Posterior vena cava (tissue), 2 donors: ENCODE measurements at regions not wholly inside any gene's neighbourhood (a gene's known extent, or its start where the extent isn't known, plus 50 kb on each side); places are given as distances from the start of the nearest gene placed in this dataset.

Source experiments
- DNase-seq: peaks from one replicate; pipeline ENCODE4 v3.0.0-alpha.2; 2020; ENCODE audit warnings: low spot score
- intact Hi-C, 2 donors: fragments of 100-400 bp; cut with DNase I; formaldehyde crosslinking; loops; one replicate each; pipeline versions ENCODE4 v1.14.1 to v1.14.2; 2022 to 2023
- donor health status: DM: yes; HTN: yes; CAD: no.
- donor health status: DM: yes; HTN: yes; CAD: no.

DNA sequence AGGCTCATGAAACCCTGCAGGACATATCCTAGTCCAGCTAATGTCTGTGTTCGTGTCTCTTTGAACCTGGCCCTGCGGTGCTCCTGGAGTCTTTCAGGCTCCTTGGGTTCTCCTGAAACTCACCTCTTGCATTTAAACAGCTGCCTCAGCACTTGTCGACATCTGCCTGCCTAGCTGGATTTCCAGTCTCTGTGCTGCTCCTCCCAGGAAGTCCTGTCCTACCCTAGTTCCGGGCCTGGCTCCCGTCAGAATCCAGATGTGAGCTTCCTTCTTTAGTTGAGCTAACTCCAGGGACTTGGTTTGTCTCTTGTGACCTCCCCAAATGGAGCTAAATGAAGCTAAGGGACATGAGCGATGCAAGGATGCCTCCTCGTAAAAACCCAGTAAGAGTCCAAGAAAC lies 155.2 kb upstream of the PIRT start:
- no peak for DNase-seq
- intact Hi-C loops: no loop called here

DNA sequence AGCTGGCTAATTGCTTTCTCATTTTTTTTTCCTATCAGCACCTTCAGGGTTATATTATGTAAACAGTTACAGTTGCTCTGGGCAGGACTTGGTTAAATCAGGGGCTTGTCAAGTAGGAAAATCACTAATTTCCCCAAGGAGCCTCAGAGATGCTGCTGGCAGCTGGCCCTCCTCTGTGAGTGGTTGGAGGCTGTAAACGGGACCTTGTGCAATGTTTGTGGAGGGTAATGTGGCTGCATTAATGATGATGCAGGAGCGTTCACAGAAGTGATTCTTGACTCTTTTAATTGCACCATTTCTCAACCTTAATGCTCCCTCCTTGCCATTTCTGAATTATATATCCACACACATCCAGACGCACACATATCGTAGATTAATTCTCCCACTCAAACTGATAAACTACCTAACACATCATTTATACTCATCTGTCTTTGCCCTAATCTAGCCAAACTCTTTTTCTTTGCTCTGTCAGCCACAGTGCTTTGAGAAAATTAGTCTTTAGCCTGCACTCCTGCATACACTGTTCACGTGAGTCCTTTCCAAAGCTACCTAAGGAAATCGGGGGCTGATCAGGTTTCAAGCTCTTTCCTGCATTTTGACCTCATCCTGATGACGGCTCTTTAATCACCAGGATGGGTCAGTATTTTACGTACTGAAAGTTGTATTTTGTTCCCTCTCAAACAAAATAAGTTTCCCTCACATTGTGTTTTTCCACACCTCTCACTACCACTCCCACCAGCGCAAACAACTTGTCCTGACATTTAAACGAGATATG lies 154.4 kb upstream of the PIRT start:
- intact Hi-C loops: no loop called here
- DNase-seq: no peak

GRCh38 chr17:10987786-10988185 lies 149.9 kb upstream of the PIRT start:
- intact Hi-C loops: no loop called here
- no peak for DNase-seq

GRCh38 chr17:10984220-10984619 lies 146.3 kb upstream of the PIRT start:
- intact Hi-C loops: no loop called here
- no peak for DNase-seq

DNA sequence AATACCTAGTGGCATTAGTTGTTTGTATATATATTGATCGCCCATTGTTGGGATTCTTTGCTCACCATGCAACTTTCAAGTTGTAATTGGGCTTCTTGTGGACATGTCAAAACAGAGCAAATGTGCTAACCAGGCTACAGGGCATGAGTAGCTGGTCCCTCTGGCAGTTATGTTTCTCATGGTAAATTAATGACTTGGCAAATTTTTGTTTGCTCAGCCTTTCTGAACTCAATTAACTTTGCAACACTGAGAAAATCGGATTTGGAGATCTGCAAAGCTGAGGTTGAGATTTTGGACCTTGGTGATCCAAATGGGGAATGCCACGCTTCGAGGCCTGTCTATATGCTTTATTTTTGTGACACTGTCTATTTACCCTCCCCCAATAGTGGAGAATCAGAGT lies 138.5 kb upstream of the PIRT start:
- DNase-seq: no peak
- intact Hi-C loops: no loop called here

DNA sequence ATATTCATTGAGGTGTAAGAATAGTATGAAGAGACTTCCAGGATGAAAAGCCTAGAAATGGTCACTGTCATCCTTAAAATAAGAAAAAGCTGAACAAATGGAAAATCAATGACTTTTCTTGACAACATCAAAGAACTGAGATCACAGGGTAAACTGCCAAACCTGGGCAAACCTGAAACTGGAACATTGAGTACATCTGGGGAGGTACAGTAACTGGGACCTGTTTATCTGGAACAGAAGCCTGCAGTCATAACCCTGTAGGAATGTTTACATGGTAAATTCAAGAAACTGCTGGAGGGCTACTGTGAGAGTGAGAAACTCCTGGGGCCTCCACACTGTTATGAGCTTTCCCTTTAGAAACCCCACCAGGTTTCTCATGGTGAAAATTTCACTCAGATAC lies 130.1 kb upstream of the PIRT start:
- intact Hi-C loops: no loop called here
- no peak for DNase-seq

GRCh38 chr17:10956821-10957220 lies 118.9 kb upstream of the PIRT start:
- intact Hi-C loops: no loop called here
- DNase-seq: no peak

- no peak for DNase-seq
- intact Hi-C loops: no loop called here
Measured at GRCh38 chr17:10944819-10945218, 106.9 kb upstream of the PIRT start.

DNA sequence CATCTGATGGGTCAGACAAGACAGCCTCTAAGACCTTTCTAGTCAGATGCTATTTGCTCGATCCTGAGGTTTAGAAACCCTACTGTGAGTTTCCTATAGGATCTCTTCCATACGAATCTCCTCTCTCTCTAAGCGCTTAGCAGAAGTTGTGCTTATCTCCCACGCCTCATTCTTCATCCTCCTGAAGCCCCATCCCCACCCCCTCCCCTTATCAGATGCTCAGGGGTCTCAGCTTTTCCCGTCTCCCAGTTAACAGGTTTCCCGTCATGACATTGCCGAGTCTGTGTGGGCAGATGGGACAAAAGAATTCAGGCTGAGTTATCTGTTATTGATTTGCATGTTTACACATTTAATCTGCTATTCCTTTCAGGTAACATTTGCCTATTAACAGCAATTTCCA lies 99.0 kb upstream of the PIRT start:
- no peak for DNase-seq
- intact Hi-C loops: loop anchor here in 1 of 2 donors (5.0 kb wide), 1 partner anchor 1045 kb away; no protein-coding TSS in a partner anchor

GRCh38 chr17:10932938-10933337 lies 95.1 kb upstream of the PIRT start:
- intact Hi-C loops: no loop called here
- no peak for DNase-seq

DNA sequence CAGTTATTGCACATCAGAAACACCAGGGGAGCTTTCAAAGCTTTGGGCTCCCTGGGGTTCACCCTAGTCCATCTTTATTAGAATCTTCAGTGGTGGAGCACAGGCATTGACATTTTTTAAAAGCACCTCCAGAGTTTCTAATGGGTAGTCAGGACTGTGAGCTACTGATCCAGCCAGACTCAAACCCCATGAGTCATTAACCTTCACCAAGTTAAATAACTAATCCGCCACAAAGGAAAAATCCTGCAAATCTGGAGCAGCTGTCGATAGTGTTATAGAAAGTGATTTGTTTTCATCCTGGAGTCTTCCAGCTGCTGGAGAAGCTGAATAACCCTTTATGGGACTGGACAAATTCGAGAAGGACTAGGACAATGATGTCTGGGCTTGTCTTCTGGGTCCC lies 93.2 kb upstream of the PIRT start:
- no peak for DNase-seq

DNA sequence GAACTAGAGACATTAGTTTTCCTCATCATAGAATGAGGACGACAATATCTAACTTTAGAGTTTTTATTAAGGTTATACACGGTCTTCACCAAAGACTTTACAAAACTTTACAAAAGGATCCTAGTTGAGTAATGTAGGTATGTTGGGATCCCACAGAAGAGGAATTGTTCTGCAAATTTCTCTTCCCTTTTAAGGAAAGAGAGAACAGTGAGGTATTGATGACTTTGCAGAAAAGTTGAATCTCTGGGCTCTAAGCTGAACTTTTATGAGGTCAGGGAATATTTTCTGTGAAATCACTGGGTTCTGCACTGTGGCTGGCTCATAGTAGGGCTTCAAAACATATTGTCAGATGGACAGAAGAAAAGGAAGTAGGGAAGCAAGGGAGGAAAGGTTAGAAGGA lies 89.8 kb upstream of the PIRT start:
- no peak for DNase-seq
- intact Hi-C loops: no loop called here

More for the DNA sequence above, 93.2 kb upstream of the PIRT start:
- intact Hi-C loops: no loop called here

DNA sequence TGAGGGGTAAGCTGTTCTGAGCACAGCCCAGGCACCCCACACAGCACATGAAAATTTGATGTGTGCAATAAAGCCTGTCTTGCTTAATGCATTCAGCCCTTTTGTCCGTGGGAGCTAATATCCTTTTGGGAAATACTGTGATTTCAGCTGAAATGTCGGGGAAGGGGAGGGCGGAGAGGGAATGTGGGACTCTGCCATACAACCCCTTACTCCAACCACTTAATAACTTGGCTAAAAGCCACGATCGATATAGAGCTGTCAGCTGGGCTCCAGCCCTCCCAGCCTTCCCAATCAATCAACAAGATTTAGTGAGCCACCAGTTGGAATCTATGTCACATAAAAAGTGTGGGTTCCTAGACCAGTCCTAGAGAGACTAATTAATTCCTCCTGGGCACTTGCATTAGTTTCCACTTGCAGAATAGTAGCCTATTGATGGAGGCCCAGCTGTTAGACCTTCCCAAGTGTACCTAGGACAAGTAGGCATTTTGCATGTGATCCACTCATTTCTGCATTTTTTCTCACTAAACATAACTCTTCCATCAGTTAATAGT lies 82.7 kb upstream of the PIRT start:
- intact Hi-C loops: no loop called here
- no peak for DNase-seq

DNA sequence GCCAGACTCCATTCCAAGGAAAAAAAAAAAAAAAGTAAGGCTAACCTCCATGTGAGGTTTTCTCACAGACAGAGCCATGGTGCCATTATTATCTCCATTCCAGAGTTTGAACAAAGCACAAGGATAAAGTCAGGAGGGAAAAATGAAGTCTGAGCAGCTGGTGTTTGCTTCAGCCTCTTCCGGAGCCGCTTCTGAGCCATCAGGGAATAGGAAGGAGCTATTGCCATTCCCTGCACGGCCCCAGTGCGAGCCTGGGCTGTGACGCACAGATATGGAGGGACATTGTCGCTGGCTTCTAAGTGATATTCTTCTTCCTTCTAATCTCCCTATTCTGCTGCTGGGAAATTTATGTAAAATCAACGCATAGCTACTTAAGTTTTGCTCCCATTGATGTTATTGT lies 69.5 kb upstream of the PIRT start:
- DNase-seq: no peak
- intact Hi-C loops: no loop called here

GRCh38 chr17:10899281-10899680 lies 61.4 kb upstream of the PIRT start:
- DNase-seq: no peak
- intact Hi-C loops: no loop called here

DNA sequence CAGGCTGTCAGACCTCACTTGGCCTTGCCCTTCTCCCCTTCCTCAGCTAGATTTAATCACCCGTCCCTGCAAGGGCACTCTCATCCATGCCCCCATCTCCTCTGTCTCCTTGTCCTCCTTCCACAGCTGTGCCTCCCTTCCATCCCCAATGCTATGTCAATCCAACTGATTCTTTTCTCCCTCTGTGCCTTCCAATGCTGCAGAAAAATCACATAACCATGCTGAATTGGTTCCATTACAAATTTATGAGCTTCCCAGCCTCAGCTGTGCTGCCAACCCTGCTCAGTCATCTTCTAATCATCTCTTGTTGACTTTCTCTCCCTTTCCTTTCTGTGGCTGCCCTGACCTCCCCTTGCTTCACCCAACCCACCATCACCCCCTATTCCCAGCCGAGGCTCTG lies 56.3 kb upstream of the PIRT start:
- no peak for DNase-seq
- intact Hi-C loops: no loop called here

DNA sequence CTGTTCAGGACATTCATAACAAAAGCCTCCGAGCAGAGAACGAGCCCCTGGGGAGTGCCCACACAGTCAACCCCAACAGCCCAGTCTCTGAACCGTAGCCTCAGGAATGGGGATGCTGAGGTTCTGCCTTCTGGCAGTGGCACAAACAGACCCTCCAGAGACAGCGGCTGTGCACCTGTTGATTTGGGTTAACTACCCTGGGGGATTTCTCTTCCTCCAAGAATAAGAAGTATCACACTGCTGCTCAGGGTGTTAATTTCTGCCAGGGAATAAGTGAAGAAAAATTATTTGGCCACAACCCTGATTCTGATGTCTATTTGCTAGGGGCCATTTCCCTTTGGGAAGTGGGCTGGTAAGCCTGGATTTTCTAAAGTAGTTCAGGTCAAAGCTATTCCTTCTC lies 51.0 kb upstream of the PIRT start:
- intact Hi-C loops: no loop called here
- DNase-seq: no peak
